ENCODE measurements at regions not wholly inside any gene's neighbourhood (a gene's known extent, or its start where the extent isn't known, plus 50 kb on each side); places are given as distances from the start of the nearest gene placed in this dataset.

GRCh38 chrX:39782276-39782675, 315.5 kb downstream of the BCOR start:
- 83% methylated on average over 4 of the region's 4 CpGs; no CpG with 5 or more reads in 1 of the 2 donors for WGBS, 2 donors (ENCODE audit: low coverage in 1 of 2)
- in situ Hi-C loops (cut with MboI; ENCODE audit: low pct_ligation_motif_present in 1 of 4, low pct_unique_long_range_greater_than_20kb in 1 of 4, low sequenced_read_pairs in 3 of 4) (no loop called here), intact Hi-C loops (cut with DNase I; ENCODE audit: low total_unique reads) (no loop called here)
- TF ChIP-seq POLR2AphosphoS5 (IDR thresholded peaks at IDR 0.05) = no peak
- TF ChIP-seq POLR2A (IDR thresholded peaks at IDR 0.05) = no peak
- TF ChIP-seq CTCF (IDR thresholded peaks at IDR 0.05) = no peak
- no peak for TF ChIP-seq EP300 (IDR thresholded peaks at IDR 0.05; ENCODE audit: low read depth)
- Histone ChIP-seq H3K36me3 (no peaks in the 10 kb centered on the region), H3K4me1 (no peaks in the 10 kb centered on the region), H3K27me3 (no peaks in the 10 kb centered on the region), H3K4me3 (no peak overlapping the region), H3K9me3 (no peaks in the 10 kb centered on the region), H3K27ac (no peak overlapping the region)
- DNase-seq = no peak

GRCh38 chrX:39787999-39788398, 309.8 kb downstream of the BCOR start:
- intact Hi-C loops (cut with DNase I; ENCODE audit: low total_unique reads) (no loop called here), in situ Hi-C loops (cut with MboI; ENCODE audit: low pct_ligation_motif_present in 1 of 4, low pct_unique_long_range_greater_than_20kb in 1 of 4, low sequenced_read_pairs in 3 of 4) (no loop called here)
- Histone ChIP-seq H3K4me1 (no peaks in the 10 kb centered on the region), H3K4me3 (no peak overlapping the region), H3K36me3 (no peaks in the 10 kb centered on the region), H3K27ac (no peak overlapping the region), H3K9me3 (no peaks in the 10 kb centered on the region), H3K27me3 (no peaks in the 10 kb centered on the region)
- DNase-seq = no peak
- 93% methylated on average over 6 of the region's 6 CpGs; no CpG with 5 or more reads in 1 of the 2 donors for WGBS, 2 donors (ENCODE audit: low coverage in 1 of 2)
- TF ChIP-seq POLR2AphosphoS5 (IDR thresholded peaks at IDR 0.05) (no peak), EP300 (IDR thresholded peaks at IDR 0.05; ENCODE audit: low read depth) (no peak), CTCF (IDR thresholded peaks at IDR 0.05) (no peak), POLR2A (IDR thresholded peaks at IDR 0.05) (no peak)

GRCh38 chrX:39788521-39788920, 309.2 kb downstream of the BCOR start:
- Histone ChIP-seq H3K4me1 (no peaks in the 10 kb centered on the region), H3K36me3 (no peaks in the 10 kb centered on the region), H3K9me3 (no peaks in the 10 kb centered on the region), H3K4me3 (no peak overlapping the region), H3K27ac (no peak overlapping the region), H3K27me3 (no peaks in the 10 kb centered on the region)
- DNase-seq = no peak
- no peak for TF ChIP-seq POLR2A (IDR thresholded peaks at IDR 0.05)
- no peak for TF ChIP-seq EP300 (IDR thresholded peaks at IDR 0.05; ENCODE audit: low read depth)
- intact Hi-C loops (cut with DNase I; ENCODE audit: low total_unique reads) (no loop called here), in situ Hi-C loops (cut with MboI; ENCODE audit: low pct_ligation_motif_present in 1 of 4, low pct_unique_long_range_greater_than_20kb in 1 of 4, low sequenced_read_pairs in 3 of 4) (no loop called here)
- 81 to 91% methylated on average over 3 to 6 of the region's 6 CpGs for WGBS, 2 donors (ENCODE audit: low coverage in 1 of 2)

- intact Hi-C loops (cut with DNase I; ENCODE audit: low total_unique reads) = no loop called here
- Histone ChIP-seq H3K27me3 (no peaks in the 10 kb centered on the region), H3K4me1 (no peaks in the 10 kb centered on the region), H3K9me3 (no peaks in the 10 kb centered on the region), H3K4me3 (no peak overlapping the region), H3K36me3 (no peaks in the 10 kb centered on the region), H3K27ac (no peak overlapping the region)
- WGBS, 2 donors (ENCODE audit: low coverage in 1 of 2) = 88% methylated on average over 6 of the region's 6 CpGs; no CpG with 5 or more reads in 1 of the 2 donors
- in situ Hi-C loops (cut with MboI; ENCODE audit: low pct_ligation_motif_present in 1 of 4, low pct_unique_long_range_greater_than_20kb in 1 of 4, low sequenced_read_pairs in 3 of 4) = no loop called here
- TF ChIP-seq CTCF (IDR thresholded peaks at IDR 0.05) (no peak), POLR2A (IDR thresholded peaks at IDR 0.05) (no peak), EP300 (IDR thresholded peaks at IDR 0.05; ENCODE audit: low read depth) (no peak), POLR2AphosphoS5 (IDR thresholded peaks at IDR 0.05) (no peak)
- DNase-seq = no peak
These were observed 306.1 kb downstream of the BCOR start for GRCh38 chrX:39791691-39792090.

GRCh38 chrX:39795605-39796004, 302.2 kb downstream of the BCOR start:
- H3K36me3 ChIP-seq = no peaks in the 10 kb centered on the region
- H3K27me3 ChIP-seq = no peaks in the 10 kb centered on the region
- intact Hi-C loops (cut with DNase I; ENCODE audit: low total_unique reads) (no loop called here), in situ Hi-C loops (cut with MboI; ENCODE audit: low pct_ligation_motif_present in 1 of 4, low pct_unique_long_range_greater_than_20kb in 1 of 4, low sequenced_read_pairs in 3 of 4) (no loop called here)
- H3K4me3 ChIP-seq = no peak overlapping the region
- H3K4me1 ChIP-seq = no peaks in the 10 kb centered on the region
- 62% methylated on average over 7 of the region's 7 CpGs; no CpG with 5 or more reads in 1 of the 2 donors for WGBS, 2 donors (ENCODE audit: low coverage in 1 of 2)
- no peak overlapping the region for H3K27ac ChIP-seq
- no peaks in the 10 kb centered on the region for H3K9me3 ChIP-seq
- DNase-seq = no peak
- TF ChIP-seq POLR2AphosphoS5 (IDR thresholded peaks at IDR 0.05) (no peak), EP300 (IDR thresholded peaks at IDR 0.05; ENCODE audit: low read depth) (no peak), CTCF (IDR thresholded peaks at IDR 0.05) (no peak), POLR2A (IDR thresholded peaks at IDR 0.05) (no peak)

Data from transverse colon (tissue), 4 donors.